Karpas-422 (cell line): ENCODE measurements at regions not wholly inside any gene's neighbourhood (a gene's known extent, or its start where the extent isn't known, plus 50 kb on each side); places are given as distances from the start of the nearest gene placed in this dataset.

Source experiments
- DNase-seq: peaks from one replicate; pipeline ENCODE4 v3.0.0-alpha.2; 2015
- H2AFZ ChIP-seq: fragments of 200-600 bp; sonication (generic); 2 replicates; pipeline ENCODE4 v1.6.1; 2014; ENCODE audit warnings: antibody characterized with exemption, low read length, mixed read lengths
- H3K27ac ChIP-seq: fragments of 200-600 bp; sonication (generic); 2 replicates; pipeline ENCODE4 v1.5.1; 2014; ENCODE audit warnings: mild to moderate bottlenecking, low read length, moderate library complexity
- H3K27me3 ChIP-seq: fragments of 200-600 bp; sonication (generic); 2 replicates; pipeline ENCODE4 v1.6.1; 2014; ENCODE audit warnings: low read length, mixed read lengths
- H3K36me3 ChIP-seq: fragments of 200-600 bp; sonication (generic); 2 replicates; pipeline ENCODE4 v1.6.1; 2014; ENCODE audit warnings: low read length, mixed read lengths; ENCODE audit not compliant: insufficient read depth
- H3K4me1 ChIP-seq: fragments of 200-600 bp; sonication (generic); 2 replicates; pipeline ENCODE4 v1.6.1; 2014; ENCODE audit warnings: mild to moderate bottlenecking, low read length, mixed read lengths
- H3K4me2 ChIP-seq: fragments of 200-600 bp; sonication (generic); 2 replicates; pipeline ENCODE4 v1.6.1; 2014; ENCODE audit warnings: low read length, low read depth, mild to moderate bottlenecking; ENCODE audit not compliant: poor library complexity, severe bottlenecking
- H3K4me3 ChIP-seq: fragments of 200-600 bp; sonication (generic); 2 replicates; pipeline ENCODE4 v1.5.1; 2014; ENCODE audit warnings: mild to moderate bottlenecking, antibody characterized with exemption, low read length, mixed read lengths
- H3K79me2 ChIP-seq: fragments of 200-600 bp; sonication (generic); 2 replicates; pipeline ENCODE4 v1.6.1; 2014; ENCODE audit warnings: mild to moderate bottlenecking, low read length, mixed read lengths
- H3K9ac ChIP-seq: fragments of 200-600 bp; sonication (generic); 2 replicates; pipeline ENCODE4 v1.6.0; 2014; ENCODE audit warnings: low read length
- H3K9me2 ChIP-seq: fragments of 200-600 bp; sonication (generic), shearing (Covaris generic); replicated peaks from 2 replicates; pipeline ENCODE4 v1.6.0; 2014; ENCODE audit warnings: mild to moderate bottlenecking, low read length, moderate library complexity; ENCODE audit not compliant: insufficient read depth
- H3K9me3 ChIP-seq: fragments of 300-700, 200-600 bp; sonication (generic); 2 replicates; pipeline ENCODE4 v1.6.1; 2014; ENCODE audit warnings: low read length, mixed read lengths
- H4K20me1 ChIP-seq: fragments of 200-600 bp; sonication (generic); 2 replicates; pipeline ENCODE4 v1.6.1; 2014; ENCODE audit warnings: mild to moderate bottlenecking, antibody characterized with exemption, low read length, low read depth; ENCODE audit not compliant: insufficient read depth

DNA sequence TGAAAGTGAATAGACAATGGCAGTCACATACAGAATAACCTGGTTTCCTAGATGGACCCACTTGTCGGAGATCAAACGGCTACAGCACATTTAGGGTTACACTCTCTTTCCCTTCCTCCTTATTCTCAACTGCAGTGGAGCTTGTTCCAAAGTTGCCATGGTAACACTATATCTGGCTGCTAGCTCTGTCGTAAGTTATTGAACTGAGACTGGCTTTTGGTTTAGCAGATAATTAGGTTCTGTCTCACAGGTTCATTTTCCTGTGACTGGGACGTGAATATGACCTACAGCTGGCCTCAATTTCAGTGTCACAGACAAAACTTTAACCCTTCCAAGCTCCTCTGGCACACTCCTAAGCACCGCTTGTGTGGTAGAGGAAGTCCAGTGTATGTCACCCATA is 875.8 kb downstream of the USP25 start:
- DNase-seq, result no peak
- no peaks in the 10 kb centered on the region for H3K27me3 ChIP-seq
- no peaks in the 10 kb centered on the region for H4K20me1 ChIP-seq
- no peak overlapping the region for H2AFZ ChIP-seq
- no peak overlapping the region for H3K4me2 ChIP-seq
- H3K9me3 ChIP-seq, result peaks cover 41% of the 10 kb centered on the region
- no peaks in the 10 kb centered on the region for H3K9me2 ChIP-seq
- H3K36me3 ChIP-seq, result no peaks in the 10 kb centered on the region
- no peaks in the 10 kb centered on the region for H3K4me1 ChIP-seq
- H3K4me3 ChIP-seq, result no peak overlapping the region
- H3K79me2 ChIP-seq, result no peaks in the 10 kb centered on the region
- H3K27ac ChIP-seq, result no peak overlapping the region
- no peak overlapping the region for H3K9ac ChIP-seq

DNA sequence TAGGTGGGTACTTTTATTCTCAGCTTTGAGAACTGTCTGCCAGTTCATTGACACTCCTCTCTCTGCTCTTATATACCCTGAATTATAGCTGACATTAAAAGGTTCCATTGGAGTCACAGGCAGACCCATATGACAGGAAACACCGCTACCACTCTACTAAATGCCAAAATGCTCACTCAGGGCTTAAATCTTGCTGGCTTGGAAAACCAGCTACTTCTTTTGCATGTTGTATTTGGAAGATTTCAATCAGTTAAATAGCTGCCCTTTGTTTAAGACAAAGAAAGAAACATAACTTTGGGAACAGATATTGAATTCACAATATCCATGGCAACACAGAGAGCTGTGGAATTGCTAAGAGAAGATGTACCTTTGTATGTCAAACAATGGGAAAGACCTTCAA is 876.5 kb downstream of the USP25 start:
- H2AFZ ChIP-seq, result no peak overlapping the region
- peaks cover 39% of the 10 kb centered on the region for H3K9me3 ChIP-seq
- DNase-seq, result no peak
- no peaks in the 10 kb centered on the region for H4K20me1 ChIP-seq
- H3K9ac ChIP-seq, result no peak overlapping the region
- H3K9me2 ChIP-seq, result no peaks in the 10 kb centered on the region
- no peak overlapping the region for H3K27ac ChIP-seq
- no peaks in the 10 kb centered on the region for H3K79me2 ChIP-seq
- H3K4me3 ChIP-seq, result no peak overlapping the region
- H3K27me3 ChIP-seq, result no peaks in the 10 kb centered on the region
- H3K4me1 ChIP-seq, result no peaks in the 10 kb centered on the region
- no peaks in the 10 kb centered on the region for H3K36me3 ChIP-seq
- no peak overlapping the region for H3K4me2 ChIP-seq

DNA sequence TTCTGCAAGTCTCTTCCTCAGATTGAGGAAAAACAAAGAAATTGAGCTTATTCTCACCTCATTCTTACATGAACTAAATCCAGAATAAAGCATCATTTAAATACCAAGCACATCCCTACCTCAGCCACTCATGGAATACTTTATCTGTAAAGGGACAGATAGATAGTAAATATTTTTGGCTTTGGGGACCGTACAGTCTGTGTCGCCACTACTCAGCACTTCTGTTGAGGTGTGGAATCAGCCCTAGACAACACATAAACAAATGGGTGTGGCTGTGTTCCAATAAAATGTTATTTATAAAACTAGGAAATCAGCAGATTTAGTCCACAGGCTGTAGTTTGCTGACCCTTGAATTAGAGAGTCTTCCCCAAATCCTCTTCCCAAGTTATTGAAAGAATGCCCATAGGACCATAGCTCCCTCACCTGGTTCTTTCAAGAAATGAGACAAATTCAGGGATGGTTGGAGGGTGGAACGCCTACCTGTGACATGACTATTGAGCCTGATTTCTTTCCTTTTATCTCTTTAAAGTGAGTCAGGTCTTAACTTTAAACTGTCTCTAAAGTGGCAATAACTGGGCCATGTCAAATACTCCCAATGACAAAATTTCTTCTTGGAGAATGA is 878.5 kb downstream of the USP25 start:
- Histone ChIP-seq H3K4me1 (no peaks in the 10 kb centered on the region), H3K9me3 (peaks cover 32% of the 10 kb centered on the region), H3K9ac (no peak overlapping the region), H4K20me1 (no peaks in the 10 kb centered on the region), H2AFZ (no peak overlapping the region), H3K4me3 (no peak overlapping the region), H3K4me2 (no peak overlapping the region), H3K27me3 (no peaks in the 10 kb centered on the region), H3K9me2 (no peaks in the 10 kb centered on the region), H3K36me3 (no peaks in the 10 kb centered on the region), H3K79me2 (no peaks in the 10 kb centered on the region), H3K27ac (no peak overlapping the region)
- no peak for DNase-seq

DNA sequence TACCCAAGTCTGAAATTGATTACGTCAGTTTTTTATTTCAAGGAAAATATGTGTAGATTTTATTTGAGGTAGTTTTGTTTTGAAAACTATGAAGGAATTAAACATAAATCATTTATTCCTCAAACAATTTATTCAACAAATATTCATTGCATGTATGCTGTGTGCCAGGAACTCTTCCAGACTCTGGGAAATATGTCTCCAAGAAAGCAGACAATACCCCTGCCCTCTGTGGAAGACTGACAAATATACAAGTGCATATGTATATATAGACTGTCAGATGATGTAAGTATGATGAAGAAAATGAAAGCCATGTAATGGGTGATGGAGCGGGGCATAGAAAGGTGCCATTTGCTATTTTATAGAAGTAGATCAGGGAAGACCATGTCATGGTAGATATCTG is 889.5 kb downstream of the USP25 start:
- no peaks in the 10 kb centered on the region for H3K27me3 ChIP-seq
- no peaks in the 10 kb centered on the region for H3K36me3 ChIP-seq
- H3K27ac ChIP-seq, result no peak overlapping the region
- no peaks in the 10 kb centered on the region for H3K4me1 ChIP-seq
- no peak overlapping the region for H3K9ac ChIP-seq
- no peak for DNase-seq
- no peaks in the 10 kb centered on the region for H3K79me2 ChIP-seq
- H3K9me3 ChIP-seq, result peaks cover 26% of the 10 kb centered on the region
- H4K20me1 ChIP-seq, result no peaks in the 10 kb centered on the region
- no peak overlapping the region for H3K4me3 ChIP-seq
- H3K9me2 ChIP-seq, result no peaks in the 10 kb centered on the region
- H3K4me2 ChIP-seq, result no peak overlapping the region
- H2AFZ ChIP-seq, result no peak overlapping the region

- H3K9me2 ChIP-seq, result no peaks in the 10 kb centered on the region
- H3K27ac ChIP-seq, result no peak overlapping the region
- H3K79me2 ChIP-seq, result no peaks in the 10 kb centered on the region
- no peaks in the 10 kb centered on the region for H4K20me1 ChIP-seq
- no peak for DNase-seq
- H3K4me1 ChIP-seq, result no peaks in the 10 kb centered on the region
- H3K4me3 ChIP-seq, result no peak overlapping the region
- H2AFZ ChIP-seq, result no peak overlapping the region
- no peaks in the 10 kb centered on the region for H3K27me3 ChIP-seq
- H3K36me3 ChIP-seq, result no peaks in the 10 kb centered on the region
- no peak overlapping the region for H3K4me2 ChIP-seq
- H3K9ac ChIP-seq, result no peak overlapping the region
- H3K9me3 ChIP-seq, result peaks cover 30% of the 10 kb centered on the region
These were observed 891.1 kb downstream of the USP25 start for GRCh38 chr21:16620786-16621320.

- Histone ChIP-seq H3K4me3 (no peak overlapping the region), H3K4me2 (no peak overlapping the region), H3K9me3 (peaks cover 17% of the 10 kb centered on the region), H3K79me2 (no peaks in the 10 kb centered on the region), H3K4me1 (no peaks in the 10 kb centered on the region), H3K36me3 (no peaks in the 10 kb centered on the region), H4K20me1 (no peaks in the 10 kb centered on the region), H3K27me3 (no peaks in the 10 kb centered on the region), H3K27ac (no peak overlapping the region), H3K9me2 (no peaks in the 10 kb centered on the region), H2AFZ (no peak overlapping the region), H3K9ac (no peak overlapping the region)
- no peak for DNase-seq
These were observed 888.2 kb upstream of the CXADR start for GRCh38 chr21:16624479-16625118.

DNA sequence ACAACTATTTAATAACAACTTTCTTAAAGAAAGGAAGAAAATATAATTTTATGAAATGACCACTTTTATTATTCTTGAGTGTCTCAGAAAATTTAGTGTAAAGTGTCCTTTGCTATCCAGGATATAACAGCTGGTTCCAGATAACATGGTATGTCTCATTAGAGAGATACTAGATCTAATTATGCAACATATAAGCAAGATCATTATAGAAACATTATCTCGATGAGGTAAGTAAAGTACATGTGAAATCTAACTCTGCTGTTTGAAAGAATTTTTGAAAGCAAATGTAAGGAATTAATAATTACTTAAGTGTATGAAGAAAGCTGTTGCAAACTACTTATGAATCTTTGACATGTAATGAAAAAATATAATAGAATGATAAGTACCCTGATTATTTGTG is 887.4 kb upstream of the CXADR start:
- H3K4me2 ChIP-seq, result no peak overlapping the region
- no peaks in the 10 kb centered on the region for H3K79me2 ChIP-seq
- no peak overlapping the region for H3K27ac ChIP-seq
- no peaks in the 10 kb centered on the region for H3K36me3 ChIP-seq
- H3K9me2 ChIP-seq, result no peaks in the 10 kb centered on the region
- DNase-seq, result no peak
- no peak overlapping the region for H3K4me3 ChIP-seq
- H3K4me1 ChIP-seq, result no peaks in the 10 kb centered on the region
- no peaks in the 10 kb centered on the region for H3K27me3 ChIP-seq
- no peak overlapping the region for H3K9ac ChIP-seq
- no peak overlapping the region for H2AFZ ChIP-seq
- H3K9me3 ChIP-seq, result peaks cover 19% of the 10 kb centered on the region
- no peaks in the 10 kb centered on the region for H4K20me1 ChIP-seq

GRCh38 chr21:16633831-16634459 is 878.9 kb upstream of the CXADR start:
- no peaks in the 10 kb centered on the region for H3K79me2 ChIP-seq
- no peaks in the 10 kb centered on the region for H3K4me1 ChIP-seq
- H2AFZ ChIP-seq, result no peak overlapping the region
- H3K4me3 ChIP-seq, result no peak overlapping the region
- H3K9me3 ChIP-seq, result peaks cover 24% of the 10 kb centered on the region
- DNase-seq, result no peak
- no peak overlapping the region for H3K9ac ChIP-seq
- H3K9me2 ChIP-seq, result no peaks in the 10 kb centered on the region
- H3K4me2 ChIP-seq, result no peak overlapping the region
- H3K27me3 ChIP-seq, result no peaks in the 10 kb centered on the region
- no peaks in the 10 kb centered on the region for H4K20me1 ChIP-seq
- no peaks in the 10 kb centered on the region for H3K36me3 ChIP-seq
- no peak overlapping the region for H3K27ac ChIP-seq
